Erythroblast (primary cell): ENCODE measurements at regions not wholly inside any gene's neighbourhood (a gene's known extent, or its start where the extent isn't known, plus 50 kb on each side); places are given as distances from the start of the nearest gene placed in this dataset.

Experiments used
- GATA1 ChIP-seq: IDR thresholded peaks from 2 replicates; pipeline ENCODE4 v1.6.1; 2011; ENCODE audit warnings: low read depth, mild to moderate bottlenecking, control low read depth, low read length, moderate library complexity
- POLR2A ChIP-seq: IDR thresholded peaks from 2 replicates; pipeline ENCODE4 v1.6.1; 2011; ENCODE audit warnings: mild to moderate bottlenecking, low read length

GRCh38 chr2:138234265-138234664, 267.3 kb upstream of the SPOPL start:
- TF ChIP-seq POLR2A, result no peak
- no peak for TF ChIP-seq GATA1
